ENCODE measurements at regions not wholly inside any gene's neighbourhood (a gene's known extent, or its start where the extent isn't known, plus 50 kb on each side); places are given as distances from the start of the nearest gene placed in this dataset.

GRCh38 chr2:122651780-122652179 lies 896.3 kb downstream of the TSN start:
- no peak for DNase-seq (ENCODE audit: low spot score)
- peaks cover 6% of the 10 kb centered on the region for H3K4me1 Mint-ChIP-seq (ENCODE audit: unreplicated experiment)
- H3K9me3 Mint-ChIP-seq (ENCODE audit: unreplicated experiment), result no peaks in the 10 kb centered on the region
- no peak overlapping the region for H3K27ac Mint-ChIP-seq (ENCODE audit: unreplicated experiment)
- no peaks in the 10 kb centered on the region for H3K27me3 Mint-ChIP-seq (ENCODE audit: unreplicated experiment)
- no peaks in the 10 kb centered on the region for H3K36me3 Mint-ChIP-seq (ENCODE audit: low read depth, unreplicated experiment)
- no peak for TF ChIP-seq CTCF (IDR thresholded peaks at IDR 0.05; ENCODE audit: unreplicated experiment)
- no peak overlapping the region for H3K4me3 Mint-ChIP-seq (ENCODE audit: unreplicated experiment)

GRCh38 chr2:122652670-122653069 lies 897.2 kb downstream of the TSN start:
- no peak for DNase-seq (ENCODE audit: low spot score)
- Mint-ChIP-seq H3K36me3 (ENCODE audit: low read depth, unreplicated experiment) (no peaks in the 10 kb centered on the region), H3K4me3 (ENCODE audit: unreplicated experiment) (no peak overlapping the region), H3K9me3 (ENCODE audit: unreplicated experiment) (no peaks in the 10 kb centered on the region), H3K27ac (ENCODE audit: unreplicated experiment) (no peak overlapping the region), H3K27me3 (ENCODE audit: unreplicated experiment) (no peaks in the 10 kb centered on the region), H3K4me1 (ENCODE audit: unreplicated experiment) (peaks cover 6% of the 10 kb centered on the region)
- no peak for TF ChIP-seq CTCF (IDR thresholded peaks at IDR 0.05; ENCODE audit: unreplicated experiment)

- Mint-ChIP-seq H3K27me3 (ENCODE audit: unreplicated experiment) (no peaks in the 10 kb centered on the region), H3K4me3 (ENCODE audit: unreplicated experiment) (no peak overlapping the region), H3K27ac (ENCODE audit: unreplicated experiment) (no peak overlapping the region), H3K9me3 (ENCODE audit: unreplicated experiment) (no peaks in the 10 kb centered on the region), H3K4me1 (ENCODE audit: unreplicated experiment) (peaks cover 3% of the 10 kb centered on the region), H3K36me3 (ENCODE audit: low read depth, unreplicated experiment) (no peaks in the 10 kb centered on the region)
- no peak for DNase-seq (ENCODE audit: low spot score)
- no peak for TF ChIP-seq CTCF (IDR thresholded peaks at IDR 0.05; ENCODE audit: unreplicated experiment)
These were observed 901.0 kb downstream of the TSN start for GRCh38 chr2:122656403-122656802.

GRCh38 chr2:122660786-122661634 lies 905.6 kb downstream of the TSN start:
- Mint-ChIP-seq H3K27ac (ENCODE audit: unreplicated experiment) (no peak overlapping the region), H3K36me3 (ENCODE audit: low read depth, unreplicated experiment) (no peaks in the 10 kb centered on the region), H3K27me3 (ENCODE audit: unreplicated experiment) (peaks cover 1% of the 10 kb centered on the region), H3K9me3 (ENCODE audit: unreplicated experiment) (no peaks in the 10 kb centered on the region), H3K4me3 (ENCODE audit: unreplicated experiment) (peak overlapping the region; percentile 9), H3K4me1 (ENCODE audit: unreplicated experiment) (no peaks in the 10 kb centered on the region)
- no peak for TF ChIP-seq CTCF (IDR thresholded peaks at IDR 0.05; ENCODE audit: unreplicated experiment)
- peak; percentile 11 for DNase-seq (ENCODE audit: low spot score)

- H3K4me1 Mint-ChIP-seq (ENCODE audit: unreplicated experiment), result no peaks in the 10 kb centered on the region
- H3K27ac Mint-ChIP-seq (ENCODE audit: unreplicated experiment), result no peak overlapping the region
- TF ChIP-seq CTCF (IDR thresholded peaks at IDR 0.05; ENCODE audit: unreplicated experiment), result no peak
- peaks cover 1% of the 10 kb centered on the region for H3K27me3 Mint-ChIP-seq (ENCODE audit: unreplicated experiment)
- DNase-seq (ENCODE audit: low spot score), result no peak
- no peaks in the 10 kb centered on the region for H3K36me3 Mint-ChIP-seq (ENCODE audit: low read depth, unreplicated experiment)
- H3K4me3 Mint-ChIP-seq (ENCODE audit: unreplicated experiment), result no peak overlapping the region
- no peaks in the 10 kb centered on the region for H3K9me3 Mint-ChIP-seq (ENCODE audit: unreplicated experiment)
These were observed 908.2 kb downstream of the TSN start for GRCh38 chr2:122663620-122664019.

Data from endothelial cell (in vitro differentiated cells).